Vagina (tissue), 2 donors: ENCODE measurements at regions not wholly inside any gene's neighbourhood (a gene's known extent, or its start where the extent isn't known, plus 50 kb on each side); places are given as distances from the start of the nearest gene placed in this dataset.

ENCODE experiments used
- CTCF ChIP-seq, 3 experiments: fragments of 450-650 bp in 2 of 3; fragments of 200-600 bp in 1 of 3; sonication (generic) in 1 of 3; IDR thresholded peaks; one replicate each; pipeline ENCODE4 v1.5.1; 2017 to 2019; ENCODE audit warnings: antibody characterized with exemption in 3 of 3, mild to moderate bottlenecking in 2 of 3, moderate library complexity in 2 of 3
- POLR2AphosphoS5 ChIP-seq, 2 donors: sonication (generic); formaldehyde crosslinking; IDR thresholded peaks; one replicate each; pipeline ENCODE4 v1.9.0; 2017; ENCODE audit warnings: antibody characterized with exemption in 2 of 2, mild to moderate bottlenecking in 2 of 2, low read depth in 1 of 2; ENCODE audit not compliant: insufficient read depth in 1 of 2

GRCh38 chr2:215626063-215626462 lies 190.2 kb upstream of the FN1 start:
- no peak for TF ChIP-seq CTCF (IDR thresholded peaks at IDR 0.05)
- no peak for TF ChIP-seq POLR2AphosphoS5 (IDR thresholded peaks at IDR 0.05; ENCODE audit: insufficient read depth in 1 of 2, low read depth in 1 of 2)
